NB4 (cell line): ENCODE measurements at regions not wholly inside any gene's neighbourhood (a gene's known extent, or its start where the extent isn't known, plus 50 kb on each side); places are given as distances from the start of the nearest gene placed in this dataset.

Experiments used
- CTCF ChIP-seq: IDR thresholded peaks from one replicate; pipeline ENCODE4 v1.5.1; 2012; ENCODE audit warnings: low read depth, low read length
- MAX ChIP-seq: IDR thresholded peaks from 2 replicates; pipeline ENCODE4 v1.6.1; 2011; ENCODE audit warnings: low read depth, low read length
- POLR2A ChIP-seq: IDR thresholded peaks from 2 replicates; pipeline ENCODE4 v1.6.1; 2011; ENCODE audit warnings: mild to moderate bottlenecking; ENCODE audit not compliant: insufficient read length; ENCODE audit errors: extremely low read depth

GRCh38 chr15:69787791-69788190, 309.9 kb downstream of the TLE3 start:
- no peak for TF ChIP-seq CTCF
- TF ChIP-seq POLR2A: no peak
- no peak for TF ChIP-seq MAX
